ENCODE measurements at regions not wholly inside any gene's neighbourhood (a gene's known extent, or its start where the extent isn't known, plus 50 kb on each side); places are given as distances from the start of the nearest gene placed in this dataset.
"Not testable (repeated sequence)": the region's sequence is repeated elsewhere in the genome, so short reads cannot be mapped to it uniquely, and the experiment has no call there.

GRCh38 chr7:69510114-69510513, 88.2 kb upstream of the AUTS2 start:
- no peak for DNase-seq

- DNase-seq, result no peak
These were observed 82.6 kb upstream of the AUTS2 start for GRCh38 chr7:69515495-69516212.

GRCh38 chr7:69516238-69516820, 81.9 kb upstream of the AUTS2 start:
- DNase-seq, result no peak

- DNase-seq, result no peak
These were observed 80.1 kb upstream of the AUTS2 start for GRCh38 chr7:69517985-69518704.

GRCh38 chr7:69518705-69519077, 79.6 kb upstream of the AUTS2 start:
- no peak for DNase-seq

GRCh38 chr7:69526570-69526969, 71.7 kb upstream of the AUTS2 start:
- no peak for DNase-seq

- DNase-seq, result no peak
These were observed 70.6 kb upstream of the AUTS2 start for GRCh38 chr7:69527706-69528105.

GRCh38 chr7:69531050-69531449, 67.2 kb upstream of the AUTS2 start:
- DNase-seq, result no peak

GRCh38 chr7:69534461-69535041, 63.7 kb upstream of the AUTS2 start:
- DNase-seq, result no peak

GRCh38 chr7:69537691-69538090, 60.6 kb upstream of the AUTS2 start:
- DNase-seq, result no peak

GRCh38 chr7:69539531-69539930, 58.7 kb upstream of the AUTS2 start:
- no peak for DNase-seq

- DNase-seq, result no peak
These were observed 58.0 kb upstream of the AUTS2 start for GRCh38 chr7:69540287-69540686.

GRCh38 chr7:69541779-69542432, 56.4 kb upstream of the AUTS2 start:
- not testable (repeated sequence) for DNase-seq

GRCh38 chr7:69545175-69545574, 53.1 kb upstream of the AUTS2 start:
- DNase-seq, result no peak
